WTC11 (cell line): ENCODE measurements at regions not wholly inside any gene's neighbourhood (a gene's known extent, or its start where the extent isn't known, plus 50 kb on each side); places are given as distances from the start of the nearest gene placed in this dataset.

ENCODE experiments used
- ATF1 ChIP-seq: sonication (generic); formaldehyde crosslinking; IDR thresholded peaks from 2 replicates; pipeline ENCODE4 v1.8.1; 2023; ENCODE audit warnings: mild to moderate bottlenecking, moderate library complexity, missing genetic modification reagents
- ATF2 ChIP-seq: sonication (generic); formaldehyde crosslinking; IDR thresholded peaks from 2 replicates; pipeline ENCODE4 v1.8.1; 2022; ENCODE audit warnings: low read depth, missing genetic modification reagents, borderline replicate concordance
- FOXJ3 ChIP-seq: sonication (generic); formaldehyde crosslinking; IDR thresholded peaks from 2 replicates; pipeline ENCODE4 v1.9.0; 2021; ENCODE audit warnings: missing genetic modification reagents, mild to moderate bottlenecking, borderline replicate concordance
- FOXP1 ChIP-seq: sonication (generic); formaldehyde crosslinking; IDR thresholded peaks from 2 replicates; pipeline ENCODE4 v1.8.0; 2022; ENCODE audit warnings: missing genetic modification reagents, mild to moderate bottlenecking, moderate library complexity, borderline replicate concordance
- HMGXB4 ChIP-seq: sonication (generic); formaldehyde crosslinking; IDR thresholded peaks from 2 replicates; pipeline ENCODE4 v1.8.1; 2023; ENCODE audit warnings: mild to moderate bottlenecking, moderate library complexity, missing genetic modification reagents
- KAT7 ChIP-seq: sonication (generic); formaldehyde crosslinking; IDR thresholded peaks from 2 replicates; pipeline ENCODE4 v1.8.1; 2023; ENCODE audit warnings: missing genetic modification reagents, mild to moderate bottlenecking, borderline replicate concordance
- NR1H2 ChIP-seq: sonication (generic); formaldehyde crosslinking; IDR thresholded peaks from 2 replicates; pipeline ENCODE4 v1.9.0; 2021; ENCODE audit warnings: mild to moderate bottlenecking, moderate library complexity, missing genetic modification reagents
- NR3C1 ChIP-seq: sonication (generic); formaldehyde crosslinking; conservative IDR thresholded peaks from 2 replicates; pipeline ENCODE4 v1.8.1; 2023; ENCODE audit warnings: low read depth, mild to moderate bottlenecking, missing genetic modification reagents
- ZNF232 ChIP-seq: sonication (generic); formaldehyde crosslinking; IDR thresholded peaks from 2 replicates; pipeline ENCODE4 v1.8.0; 2022; ENCODE audit warnings: mild to moderate bottlenecking, missing genetic modification reagents
- ZNF263 ChIP-seq: sonication (generic); formaldehyde crosslinking; IDR thresholded peaks from 2 replicates; pipeline ENCODE4 v1.8.1; 2022; ENCODE audit warnings: low read depth, mild to moderate bottlenecking, moderate library complexity, missing genetic modification reagents
- ZNF396 ChIP-seq: fragments of 250-450 bp; sonication (Bioruptor Pico); IDR thresholded peaks from 2 replicates; pipeline ENCODE4 v1.8.0; 2021; ENCODE audit warnings: mild to moderate bottlenecking, moderate library complexity, borderline replicate concordance
- TF ChIP-seq, protein P1 (sequence below): fragments of 200-600 bp; IDR thresholded peaks from 2 replicates; pipeline ENCODE4 v1.8.0; 2022; ENCODE audit warnings: antibody characterized with exemption
- TF ChIP-seq, protein P2 (sequence below): sonication (generic); formaldehyde crosslinking; IDR thresholded peaks from 2 replicates; pipeline ENCODE4 v1.8.0; 2023; ENCODE audit warnings: missing genetic modification reagents
- TF ChIP-seq, protein P3 (sequence below): sonication (generic); formaldehyde crosslinking; IDR thresholded peaks from 2 replicates; pipeline ENCODE4 v1.8.0; 2022; ENCODE audit warnings: mild to moderate bottlenecking, missing genetic modification reagents

- TF ChIP-seq, protein P1, sequence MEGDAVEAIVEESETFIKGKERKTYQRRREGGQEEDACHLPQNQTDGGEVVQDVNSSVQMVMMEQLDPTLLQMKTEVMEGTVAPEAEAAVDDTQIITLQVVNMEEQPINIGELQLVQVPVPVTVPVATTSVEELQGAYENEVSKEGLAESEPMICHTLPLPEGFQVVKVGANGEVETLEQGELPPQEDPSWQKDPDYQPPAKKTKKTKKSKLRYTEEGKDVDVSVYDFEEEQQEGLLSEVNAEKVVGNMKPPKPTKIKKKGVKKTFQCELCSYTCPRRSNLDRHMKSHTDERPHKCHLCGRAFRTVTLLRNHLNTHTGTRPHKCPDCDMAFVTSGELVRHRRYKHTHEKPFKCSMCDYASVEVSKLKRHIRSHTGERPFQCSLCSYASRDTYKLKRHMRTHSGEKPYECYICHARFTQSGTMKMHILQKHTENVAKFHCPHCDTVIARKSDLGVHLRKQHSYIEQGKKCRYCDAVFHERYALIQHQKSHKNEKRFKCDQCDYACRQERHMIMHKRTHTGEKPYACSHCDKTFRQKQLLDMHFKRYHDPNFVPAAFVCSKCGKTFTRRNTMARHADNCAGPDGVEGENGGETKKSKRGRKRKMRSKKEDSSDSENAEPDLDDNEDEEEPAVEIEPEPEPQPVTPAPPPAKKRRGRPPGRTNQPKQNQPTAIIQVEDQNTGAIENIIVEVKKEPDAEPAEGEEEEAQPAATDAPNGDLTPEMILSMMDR: no peak
- TF ChIP-seq NR1H2 (CRISPR knock-in tag): no peak
- TF ChIP-seq, protein P2, sequence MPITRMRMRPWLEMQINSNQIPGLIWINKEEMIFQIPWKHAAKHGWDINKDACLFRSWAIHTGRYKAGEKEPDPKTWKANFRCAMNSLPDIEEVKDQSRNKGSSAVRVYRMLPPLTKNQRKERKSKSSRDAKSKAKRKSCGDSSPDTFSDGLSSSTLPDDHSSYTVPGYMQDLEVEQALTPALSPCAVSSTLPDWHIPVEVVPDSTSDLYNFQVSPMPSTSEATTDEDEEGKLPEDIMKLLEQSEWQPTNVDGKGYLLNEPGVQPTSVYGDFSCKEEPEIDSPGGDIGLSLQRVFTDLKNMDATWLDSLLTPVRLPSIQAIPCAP (CRISPR knock-in tag): no peak
- no peak for TF ChIP-seq ATF1 (CRISPR knock-in tag)
- no peak for TF ChIP-seq ZNF263
- no peak for TF ChIP-seq ZNF396
- no peak for TF ChIP-seq FOXP1 (CRISPR knock-in tag)
- TF ChIP-seq NR3C1: no peak
- TF ChIP-seq HMGXB4 (CRISPR knock-in tag): no peak
- no peak for TF ChIP-seq ATF2
- no peak for TF ChIP-seq ZNF232 (CRISPR knock-in tag)
- TF ChIP-seq FOXJ3 (CRISPR knock-in tag): no peak
- no peak for TF ChIP-seq KAT7 (CRISPR knock-in tag)
- TF ChIP-seq, protein P3, sequence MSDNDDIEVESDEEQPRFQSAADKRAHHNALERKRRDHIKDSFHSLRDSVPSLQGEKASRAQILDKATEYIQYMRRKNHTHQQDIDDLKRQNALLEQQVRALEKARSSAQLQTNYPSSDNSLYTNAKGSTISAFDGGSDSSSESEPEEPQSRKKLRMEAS (CRISPR knock-in tag): no peak
These were observed 77.9 kb upstream of the GNPDA2 start for GRCh38 chr4:44804301-44804700.
